ENCODE measurements at regions not wholly inside any gene's neighbourhood (a gene's known extent, or its start where the extent isn't known, plus 50 kb on each side); places are given as distances from the start of the nearest gene placed in this dataset.

DNA sequence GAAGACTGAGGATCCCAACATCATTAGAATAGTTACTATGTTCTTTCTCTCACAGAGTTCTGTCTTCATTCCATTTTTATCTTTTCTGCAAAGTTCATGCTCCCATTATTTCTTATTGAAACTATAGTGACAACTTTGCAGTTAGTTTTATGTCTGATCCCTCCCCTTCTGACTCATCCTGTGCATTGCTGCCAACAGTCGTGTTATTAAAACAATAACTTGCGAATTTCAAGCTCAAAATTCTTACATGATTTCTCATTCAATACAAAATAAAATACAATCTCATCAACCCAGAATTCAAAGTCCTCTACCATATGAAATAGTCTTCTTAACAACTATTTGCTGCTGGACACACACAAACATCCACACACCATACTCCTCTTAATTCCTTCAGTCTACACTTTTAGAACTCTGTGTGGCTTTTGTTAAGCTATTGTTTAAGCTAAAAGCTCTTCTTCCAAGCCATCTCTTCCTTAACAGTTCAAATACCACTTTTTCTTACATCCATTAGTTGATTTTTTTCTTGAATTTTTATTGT is 261.4 kb upstream of the IRAK1BP1 start:
- intact Hi-C loops (cut with micrococcal nuclease; ENCODE audit: unreplicated experiment) (no loop called here), in situ Hi-C loops (cut with HindIII; ENCODE audit: low pct_unique_long_range_greater_than_20kb, low sequenced_read_pairs) (no loop called here)
- DNase-seq (ENCODE audit: low read depth, low spot score) (no peak), ATAC-seq (no peak)
- Histone ChIP-seq H3K4me3 (ENCODE audit: low read depth in 2 of 2, low read length in 2 of 2) (no peak overlapping the region; a peak in 1 of 4 replicates), H3K36me3 (ENCODE audit: control insufficient read depth, insufficient read depth, low read length) (no peaks in the 10 kb centered on the region), H3K27ac (ENCODE audit: low read length) (no peak overlapping the region), H3K4me1 (ENCODE audit: control insufficient read depth, insufficient read depth, low read length) (no peaks in the 10 kb centered on the region), H3K27me3 (ENCODE audit: control insufficient read depth, insufficient read depth, low read length) (no peaks in the 10 kb centered on the region), H3K9me3 (ENCODE audit: control insufficient read depth, insufficient read depth, low read depth, low read length) (no peaks in the 10 kb centered on the region)
- CTCF ChIA-PET, result no interaction called here
- POLR2A ChIA-PET, result no interaction called here
- no TSS peak for BruUV-seq (replicated peaks)
- no peak for TF ChIP-seq SIN3A (IDR thresholded peaks at IDR 0.05; ENCODE audit: borderline replicate concordance, insufficient read depth, low read depth, low read length)
- TF ChIP-seq, protein P1, sequence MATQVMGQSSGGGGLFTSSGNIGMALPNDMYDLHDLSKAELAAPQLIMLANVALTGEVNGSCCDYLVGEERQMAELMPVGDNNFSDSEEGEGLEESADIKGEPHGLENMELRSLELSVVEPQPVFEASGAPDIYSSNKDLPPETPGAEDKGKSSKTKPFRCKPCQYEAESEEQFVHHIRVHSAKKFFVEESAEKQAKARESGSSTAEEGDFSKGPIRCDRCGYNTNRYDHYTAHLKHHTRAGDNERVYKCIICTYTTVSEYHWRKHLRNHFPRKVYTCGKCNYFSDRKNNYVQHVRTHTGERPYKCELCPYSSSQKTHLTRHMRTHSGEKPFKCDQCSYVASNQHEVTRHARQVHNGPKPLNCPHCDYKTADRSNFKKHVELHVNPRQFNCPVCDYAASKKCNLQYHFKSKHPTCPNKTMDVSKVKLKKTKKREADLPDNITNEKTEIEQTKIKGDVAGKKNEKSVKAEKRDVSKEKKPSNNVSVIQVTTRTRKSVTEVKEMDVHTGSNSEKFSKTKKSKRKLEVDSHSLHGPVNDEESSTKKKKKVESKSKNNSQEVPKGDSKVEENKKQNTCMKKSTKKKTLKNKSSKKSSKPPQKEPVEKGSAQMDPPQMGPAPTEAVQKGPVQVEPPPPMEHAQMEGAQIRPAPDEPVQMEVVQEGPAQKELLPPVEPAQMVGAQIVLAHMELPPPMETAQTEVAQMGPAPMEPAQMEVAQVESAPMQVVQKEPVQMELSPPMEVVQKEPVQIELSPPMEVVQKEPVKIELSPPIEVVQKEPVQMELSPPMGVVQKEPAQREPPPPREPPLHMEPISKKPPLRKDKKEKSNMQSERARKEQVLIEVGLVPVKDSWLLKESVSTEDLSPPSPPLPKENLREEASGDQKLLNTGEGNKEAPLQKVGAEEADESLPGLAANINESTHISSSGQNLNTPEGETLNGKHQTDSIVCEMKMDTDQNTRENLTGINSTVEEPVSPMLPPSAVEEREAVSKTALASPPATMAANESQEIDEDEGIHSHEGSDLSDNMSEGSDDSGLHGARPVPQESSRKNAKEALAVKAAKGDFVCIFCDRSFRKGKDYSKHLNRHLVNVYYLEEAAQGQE (IDR thresholded peaks at IDR 0.05; ENCODE audit: insufficient read depth in 1 of 2, low read depth in 2 of 2, low read length in 1 of 2), result no peak
- no peak for TF ChIP-seq POLR2AphosphoS5 (IDR thresholded peaks at IDR 0.05; ENCODE audit: low read depth, low read length)
- TF ChIP-seq, protein P2, sequence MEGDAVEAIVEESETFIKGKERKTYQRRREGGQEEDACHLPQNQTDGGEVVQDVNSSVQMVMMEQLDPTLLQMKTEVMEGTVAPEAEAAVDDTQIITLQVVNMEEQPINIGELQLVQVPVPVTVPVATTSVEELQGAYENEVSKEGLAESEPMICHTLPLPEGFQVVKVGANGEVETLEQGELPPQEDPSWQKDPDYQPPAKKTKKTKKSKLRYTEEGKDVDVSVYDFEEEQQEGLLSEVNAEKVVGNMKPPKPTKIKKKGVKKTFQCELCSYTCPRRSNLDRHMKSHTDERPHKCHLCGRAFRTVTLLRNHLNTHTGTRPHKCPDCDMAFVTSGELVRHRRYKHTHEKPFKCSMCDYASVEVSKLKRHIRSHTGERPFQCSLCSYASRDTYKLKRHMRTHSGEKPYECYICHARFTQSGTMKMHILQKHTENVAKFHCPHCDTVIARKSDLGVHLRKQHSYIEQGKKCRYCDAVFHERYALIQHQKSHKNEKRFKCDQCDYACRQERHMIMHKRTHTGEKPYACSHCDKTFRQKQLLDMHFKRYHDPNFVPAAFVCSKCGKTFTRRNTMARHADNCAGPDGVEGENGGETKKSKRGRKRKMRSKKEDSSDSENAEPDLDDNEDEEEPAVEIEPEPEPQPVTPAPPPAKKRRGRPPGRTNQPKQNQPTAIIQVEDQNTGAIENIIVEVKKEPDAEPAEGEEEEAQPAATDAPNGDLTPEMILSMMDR (IDR thresholded peaks at IDR 0.05), result no peak
- no peak for TF ChIP-seq TCF7L2 (IDR thresholded peaks at IDR 0.05; ENCODE audit: low read depth, low read length)

DNA sequence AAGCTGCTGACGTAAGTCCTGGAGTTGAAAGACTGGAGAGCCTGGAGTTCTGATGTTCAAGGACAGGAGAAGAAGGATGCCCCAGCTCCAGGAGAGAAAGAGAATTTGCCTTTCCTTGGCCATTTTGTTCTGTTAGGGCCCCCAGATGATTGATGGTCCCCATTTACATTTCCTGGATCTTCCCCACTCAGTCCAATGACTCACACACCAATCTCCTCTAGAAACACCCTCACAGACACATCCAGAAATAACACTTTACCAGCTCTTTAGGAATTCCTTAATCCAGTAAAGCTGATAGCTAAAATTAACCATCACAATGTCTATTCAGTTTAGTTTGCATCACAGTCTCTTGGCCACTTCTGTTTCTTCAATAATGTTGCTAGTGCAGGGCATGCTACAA is 260.2 kb upstream of the IRAK1BP1 start:
- no peaks in the 10 kb centered on the region for H3K27me3 ChIP-seq (ENCODE audit: control insufficient read depth, insufficient read depth, low read length)
- H3K36me3 ChIP-seq (ENCODE audit: control insufficient read depth, insufficient read depth, low read length), result no peaks in the 10 kb centered on the region
- intact Hi-C loops (cut with micrococcal nuclease; ENCODE audit: unreplicated experiment), result no loop called here
- in situ Hi-C loops (cut with HindIII; ENCODE audit: low pct_unique_long_range_greater_than_20kb, low sequenced_read_pairs), result no loop called here
- no peak overlapping the region for H3K4me3 ChIP-seq (ENCODE audit: low read depth in 2 of 2, low read length in 2 of 2)
- CTCF ChIA-PET, result no interaction called here
- BruUV-seq (replicated peaks), result no TSS peak
- POLR2A ChIA-PET, result no interaction called here
- no peak for DNase-seq (ENCODE audit: low read depth, low spot score)
- H3K27ac ChIP-seq (ENCODE audit: low read length), result no peak overlapping the region
- H3K4me1 ChIP-seq (ENCODE audit: control insufficient read depth, insufficient read depth, low read length), result no peaks in the 10 kb centered on the region
- no peak for TF ChIP-seq SIN3A (IDR thresholded peaks at IDR 0.05; ENCODE audit: borderline replicate concordance, insufficient read depth, low read depth, low read length)
- TF ChIP-seq, protein P1 (IDR thresholded peaks at IDR 0.05; ENCODE audit: insufficient read depth in 1 of 2, low read depth in 2 of 2, low read length in 1 of 2), result no peak
- no peak for TF ChIP-seq POLR2AphosphoS5 (IDR thresholded peaks at IDR 0.05; ENCODE audit: low read depth, low read length)
- no peak for TF ChIP-seq TCF7L2 (IDR thresholded peaks at IDR 0.05; ENCODE audit: low read depth, low read length)
- TF ChIP-seq, protein P2 (IDR thresholded peaks at IDR 0.05), result no peak
- H3K9me3 ChIP-seq (ENCODE audit: control insufficient read depth, insufficient read depth, low read depth, low read length), result no peaks in the 10 kb centered on the region
- ATAC-seq, result no peak

Data from Panc1 (cell line).